ENCODE measurements at regions not wholly inside any gene's neighbourhood (a gene's known extent, or its start where the extent isn't known, plus 50 kb on each side); places are given as distances from the start of the nearest gene placed in this dataset.

DNA sequence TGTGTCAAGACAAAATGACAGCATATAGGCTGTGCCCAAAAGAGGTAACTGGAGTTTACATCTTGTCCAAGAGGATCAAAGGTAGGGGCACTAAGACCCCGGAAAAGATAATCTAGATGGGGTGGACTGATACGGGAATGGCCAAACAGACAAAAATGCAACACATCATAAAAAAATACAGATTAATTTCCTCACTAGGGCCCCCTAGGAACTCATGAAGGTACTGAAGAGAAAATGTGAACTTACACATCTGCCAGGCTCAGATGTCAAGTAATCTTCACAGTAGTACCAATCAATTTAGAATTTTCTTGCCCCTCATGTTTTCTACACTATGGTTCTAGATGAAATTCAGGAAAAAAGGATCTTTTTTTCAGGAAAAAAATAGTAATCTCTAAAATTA is 115.6 kb upstream of the REG3A start:
- TF ChIP-seq, protein P1, sequence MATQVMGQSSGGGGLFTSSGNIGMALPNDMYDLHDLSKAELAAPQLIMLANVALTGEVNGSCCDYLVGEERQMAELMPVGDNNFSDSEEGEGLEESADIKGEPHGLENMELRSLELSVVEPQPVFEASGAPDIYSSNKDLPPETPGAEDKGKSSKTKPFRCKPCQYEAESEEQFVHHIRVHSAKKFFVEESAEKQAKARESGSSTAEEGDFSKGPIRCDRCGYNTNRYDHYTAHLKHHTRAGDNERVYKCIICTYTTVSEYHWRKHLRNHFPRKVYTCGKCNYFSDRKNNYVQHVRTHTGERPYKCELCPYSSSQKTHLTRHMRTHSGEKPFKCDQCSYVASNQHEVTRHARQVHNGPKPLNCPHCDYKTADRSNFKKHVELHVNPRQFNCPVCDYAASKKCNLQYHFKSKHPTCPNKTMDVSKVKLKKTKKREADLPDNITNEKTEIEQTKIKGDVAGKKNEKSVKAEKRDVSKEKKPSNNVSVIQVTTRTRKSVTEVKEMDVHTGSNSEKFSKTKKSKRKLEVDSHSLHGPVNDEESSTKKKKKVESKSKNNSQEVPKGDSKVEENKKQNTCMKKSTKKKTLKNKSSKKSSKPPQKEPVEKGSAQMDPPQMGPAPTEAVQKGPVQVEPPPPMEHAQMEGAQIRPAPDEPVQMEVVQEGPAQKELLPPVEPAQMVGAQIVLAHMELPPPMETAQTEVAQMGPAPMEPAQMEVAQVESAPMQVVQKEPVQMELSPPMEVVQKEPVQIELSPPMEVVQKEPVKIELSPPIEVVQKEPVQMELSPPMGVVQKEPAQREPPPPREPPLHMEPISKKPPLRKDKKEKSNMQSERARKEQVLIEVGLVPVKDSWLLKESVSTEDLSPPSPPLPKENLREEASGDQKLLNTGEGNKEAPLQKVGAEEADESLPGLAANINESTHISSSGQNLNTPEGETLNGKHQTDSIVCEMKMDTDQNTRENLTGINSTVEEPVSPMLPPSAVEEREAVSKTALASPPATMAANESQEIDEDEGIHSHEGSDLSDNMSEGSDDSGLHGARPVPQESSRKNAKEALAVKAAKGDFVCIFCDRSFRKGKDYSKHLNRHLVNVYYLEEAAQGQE (IDR thresholded peaks at IDR 0.05; ENCODE audit: unreplicated experiment) = no peak
- TF ChIP-seq, protein P2, sequence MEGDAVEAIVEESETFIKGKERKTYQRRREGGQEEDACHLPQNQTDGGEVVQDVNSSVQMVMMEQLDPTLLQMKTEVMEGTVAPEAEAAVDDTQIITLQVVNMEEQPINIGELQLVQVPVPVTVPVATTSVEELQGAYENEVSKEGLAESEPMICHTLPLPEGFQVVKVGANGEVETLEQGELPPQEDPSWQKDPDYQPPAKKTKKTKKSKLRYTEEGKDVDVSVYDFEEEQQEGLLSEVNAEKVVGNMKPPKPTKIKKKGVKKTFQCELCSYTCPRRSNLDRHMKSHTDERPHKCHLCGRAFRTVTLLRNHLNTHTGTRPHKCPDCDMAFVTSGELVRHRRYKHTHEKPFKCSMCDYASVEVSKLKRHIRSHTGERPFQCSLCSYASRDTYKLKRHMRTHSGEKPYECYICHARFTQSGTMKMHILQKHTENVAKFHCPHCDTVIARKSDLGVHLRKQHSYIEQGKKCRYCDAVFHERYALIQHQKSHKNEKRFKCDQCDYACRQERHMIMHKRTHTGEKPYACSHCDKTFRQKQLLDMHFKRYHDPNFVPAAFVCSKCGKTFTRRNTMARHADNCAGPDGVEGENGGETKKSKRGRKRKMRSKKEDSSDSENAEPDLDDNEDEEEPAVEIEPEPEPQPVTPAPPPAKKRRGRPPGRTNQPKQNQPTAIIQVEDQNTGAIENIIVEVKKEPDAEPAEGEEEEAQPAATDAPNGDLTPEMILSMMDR (conservative IDR thresholded peaks at IDR 0.05; ENCODE audit: low read depth in 2 of 2) = peak; percentile 29 to 62; a peak in 3 of 4 replicates
- TF ChIP-seq EZH2phosphoT487 (IDR thresholded peaks at IDR 0.05; ENCODE audit: unreplicated experiment) (no peak), EZH2 (IDR thresholded peaks at IDR 0.05; ENCODE audit: low read depth, unreplicated experiment) (no peak), POLR2AphosphoS5 (IDR thresholded peaks at IDR 0.05; ENCODE audit: low read depth) (no peak), ZNF114 (CRISPR knock-in tag; IDR thresholded peaks at IDR 0.05) (no peak)
